ES-I3 (cell line): ENCODE measurements at regions not wholly inside any gene's neighbourhood (a gene's known extent, or its start where the extent isn't known, plus 50 kb on each side); places are given as distances from the start of the nearest gene placed in this dataset.
A peak's percentile ranks its signal among the peaks of the same experiment; 100 is the strongest.
"Not testable (repeated sequence)": the region's sequence is repeated elsewhere in the genome, so short reads cannot be mapped to it uniquely, and the experiment has no call there.

Experiments used
- H3K36me3 ChIP-seq: 2 replicates; pipeline ENCODE4 v1.6.1; 2013; ENCODE audit warnings: mild to moderate bottlenecking, low read length, control low read depth, moderate library complexity; ENCODE audit not compliant: insufficient read depth
- H3K4me1 ChIP-seq: 2 replicates; pipeline ENCODE4 v1.6.1; 2013; ENCODE audit warnings: mild to moderate bottlenecking, control low read depth, low read length; ENCODE audit not compliant: insufficient read depth
- H3K9ac ChIP-seq: 2 replicates; pipeline ENCODE4 v1.6.1; 2013; ENCODE audit warnings: low read depth, mild to moderate bottlenecking, low read length, moderate library complexity
- H3K9me3 ChIP-seq: 2 replicates; pipeline ENCODE4 v1.6.1; 2013; ENCODE audit warnings: mild to moderate bottlenecking, low read length, moderate library complexity; ENCODE audit not compliant: control insufficient read depth, insufficient read depth

DNA sequence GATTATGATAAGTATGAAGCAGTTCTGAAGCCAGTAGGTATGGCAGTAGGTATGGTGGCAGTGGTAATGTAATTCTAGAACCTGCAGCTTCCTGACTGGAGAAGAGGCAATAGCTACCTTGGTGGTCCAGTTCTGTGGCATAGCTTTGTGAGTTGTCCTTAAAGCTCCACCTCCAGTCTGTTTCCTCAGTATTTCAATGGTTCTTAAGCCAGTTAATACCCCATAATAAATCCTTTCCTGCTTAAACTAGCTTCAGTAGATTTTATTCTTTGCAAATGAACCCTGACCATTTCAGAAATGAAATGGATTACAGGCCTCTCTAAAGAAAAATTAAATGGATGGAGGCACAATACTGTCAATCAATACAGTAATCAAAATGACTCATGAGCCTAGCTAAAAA is 117.8 kb upstream of the KRAS start:
- Histone ChIP-seq H3K4me1 (peaks cover 5% of the 10 kb centered on the region; the same call in 1 of the 2 replicates), H3K9ac (no peak overlapping the region), H3K9me3 (no peaks in the 10 kb centered on the region), H3K36me3 (no peaks in the 10 kb centered on the region)

- Histone ChIP-seq H3K4me1 (peaks cover 5% of the 10 kb centered on the region; the same call in 1 of the 2 replicates), H3K9me3 (no peaks in the 10 kb centered on the region), H3K36me3 (no peaks in the 10 kb centered on the region), H3K9ac (no peak overlapping the region)
Measured at GRCh38 chr12:25366122-25366521, 115.4 kb upstream of the KRAS start.

- Histone ChIP-seq H3K36me3 (no peaks in the 10 kb centered on the region), H3K4me1 (peaks cover 5% of the 10 kb centered on the region; the same call in 1 of the 2 replicates), H3K9ac (no peak overlapping the region), H3K9me3 (no peaks in the 10 kb centered on the region)
Measured at GRCh38 chr12:25365340-25365730, 114.6 kb upstream of the KRAS start.

DNA sequence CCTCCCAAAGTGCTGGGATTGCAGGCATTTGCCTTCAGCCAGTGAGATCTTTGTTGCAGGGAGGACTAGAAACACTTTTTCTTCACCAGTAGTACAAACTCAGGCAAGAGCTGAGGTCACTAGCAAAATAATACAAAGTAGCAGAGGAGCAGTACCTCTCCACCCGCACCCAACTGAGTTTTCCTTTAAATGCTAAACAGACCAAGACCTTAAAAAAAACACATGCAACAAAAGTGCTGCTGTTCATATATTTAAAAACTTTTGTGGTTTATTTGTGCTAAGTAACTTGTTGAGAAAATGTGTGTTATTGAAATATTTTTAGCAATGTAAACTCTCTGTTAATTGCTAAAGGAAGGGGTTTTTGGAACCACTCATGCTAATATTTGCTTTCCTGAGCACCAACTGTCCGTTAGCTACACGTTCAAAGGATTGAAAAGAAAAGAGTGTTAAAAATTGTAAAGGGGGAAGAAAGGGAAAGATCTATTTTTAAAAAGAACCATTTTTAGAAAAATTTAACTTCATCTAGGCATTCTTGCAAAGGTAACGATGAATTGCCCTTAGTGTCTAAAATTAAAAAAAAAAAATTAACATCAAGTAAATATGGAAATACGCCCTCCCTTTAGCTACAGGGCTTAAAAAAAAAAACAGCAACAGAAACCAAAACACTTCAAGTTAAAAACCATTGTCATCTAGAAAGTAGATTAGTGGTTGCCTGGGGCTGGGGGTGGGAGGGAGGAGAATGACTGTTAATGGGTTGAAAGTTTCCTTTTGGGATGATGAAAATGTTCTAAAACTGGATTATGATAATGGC is 114.0 kb upstream of the KRAS start:
- H3K9me3 ChIP-seq = no peaks in the 10 kb centered on the region
- peak overlapping the region; percentile 15; the same call in 1 of the 2 replicates for H3K9ac ChIP-seq
- H3K36me3 ChIP-seq = no peaks in the 10 kb centered on the region
- H3K4me1 ChIP-seq = peaks cover 5% of the 10 kb centered on the region; the same call in 1 of the 2 replicates

GRCh38 chr12:25362646-25363045 is 111.9 kb upstream of the KRAS start:
- peaks cover 5% of the 10 kb centered on the region; the same call in 1 of the 2 replicates for H3K4me1 ChIP-seq
- H3K9me3 ChIP-seq = no peaks in the 10 kb centered on the region
- H3K9ac ChIP-seq = no peak overlapping the region
- no peaks in the 10 kb centered on the region for H3K36me3 ChIP-seq

GRCh38 chr12:25361511-25361910 is 110.8 kb upstream of the KRAS start:
- H3K9ac ChIP-seq = no peak overlapping the region
- H3K9me3 ChIP-seq = no peaks in the 10 kb centered on the region
- no peaks in the 10 kb centered on the region for H3K36me3 ChIP-seq

DNA sequence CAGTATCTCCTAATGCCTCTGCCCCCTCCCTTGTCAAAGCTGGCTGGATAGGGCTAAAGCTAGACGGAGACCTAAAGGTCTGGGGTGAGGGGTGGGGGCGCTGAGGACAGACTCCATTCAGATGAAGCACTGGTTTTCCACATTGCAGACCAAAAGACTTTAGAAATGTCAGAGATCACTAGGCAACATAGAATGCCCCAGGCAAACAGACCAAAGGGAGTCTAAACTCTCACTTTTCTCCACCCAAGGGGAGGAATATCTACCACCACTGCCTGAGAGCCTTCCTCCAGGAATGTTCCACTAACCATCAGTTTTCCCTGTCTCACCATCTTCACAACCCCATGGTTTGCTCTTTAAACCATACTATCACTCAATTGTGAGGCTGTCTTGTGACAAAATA is 106.9 kb upstream of the KRAS start:
- H3K9me3 ChIP-seq = no peaks in the 10 kb centered on the region; the same call in 1 of the 2 replicates
- no peaks in the 10 kb centered on the region for H3K36me3 ChIP-seq
- H3K9ac ChIP-seq = no peak overlapping the region
- H3K4me1 ChIP-seq = no peaks in the 10 kb centered on the region

More at GRCh38 chr12:25361511-25361910, 110.8 kb upstream of the KRAS start:
- peaks cover 5% of the 10 kb centered on the region; the same call in 1 of the 2 replicates for H3K4me1 ChIP-seq

DNA sequence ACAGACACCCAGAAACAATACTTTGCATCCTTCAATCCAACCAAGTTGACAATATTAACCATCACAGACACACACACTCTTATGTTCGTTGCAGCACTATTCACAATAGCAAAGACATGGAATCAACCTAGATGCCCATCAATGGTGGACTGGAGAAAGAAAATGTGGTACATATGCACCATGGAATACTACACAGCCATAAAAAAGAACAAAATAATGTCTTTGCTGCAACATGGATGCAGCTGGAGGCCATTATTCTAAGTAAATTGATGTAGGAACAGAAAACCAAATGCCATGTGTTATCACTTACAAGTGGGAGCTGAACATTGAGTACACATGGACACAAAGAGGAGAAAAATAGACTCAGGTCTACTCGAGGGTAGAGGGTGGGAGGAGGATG is 102.2 kb upstream of the KRAS start:
- H3K9me3 ChIP-seq, H3K4me1 ChIP-seq, H3K36me3 ChIP-seq, H3K9ac ChIP-seq: not testable (repeated sequence)

GRCh38 chr12:25352083-25352918 is 101.6 kb upstream of the KRAS start:
- Histone ChIP-seq H3K9me3 (no peaks in the 10 kb centered on the region; the same call in 1 of the 2 replicates), H3K4me1 (no peaks in the 10 kb centered on the region), H3K36me3 (no peaks in the 10 kb centered on the region), H3K9ac (no peak overlapping the region)

- H3K36me3 ChIP-seq = no peaks in the 10 kb centered on the region
- peaks cover 2% of the 10 kb centered on the region; the same call in 1 of the 2 replicates for H3K9me3 ChIP-seq
- no peaks in the 10 kb centered on the region for H3K4me1 ChIP-seq
- no peak overlapping the region for H3K9ac ChIP-seq
Measured at GRCh38 chr12:25348593-25348895, 97.8 kb upstream of the KRAS start.

GRCh38 chr12:25347716-25348592 is 97.2 kb upstream of the KRAS start:
- Histone ChIP-seq H3K9ac (no peak overlapping the region), H3K9me3 (peaks cover 2% of the 10 kb centered on the region; the same call in 1 of the 2 replicates), H3K4me1 (no peaks in the 10 kb centered on the region), H3K36me3 (no peaks in the 10 kb centered on the region)

DNA sequence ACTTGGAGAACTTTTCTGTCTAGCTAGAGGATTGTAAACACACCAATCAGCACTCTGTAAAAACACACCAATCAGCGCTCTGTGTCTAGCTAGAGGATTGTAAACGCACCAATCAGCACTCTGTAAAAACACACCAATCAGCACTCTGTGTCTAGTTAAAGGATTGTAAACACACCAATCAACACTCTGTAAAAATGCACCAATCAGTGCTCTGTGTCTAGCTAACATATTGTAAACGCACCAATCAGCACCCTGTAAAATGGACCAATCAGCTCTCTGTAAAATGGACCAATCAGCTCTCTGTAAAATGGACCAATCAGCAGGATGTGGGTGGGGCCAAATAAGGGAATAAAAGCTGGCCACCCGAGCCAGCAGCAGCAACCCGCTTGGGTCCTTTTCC is 91.1 kb upstream of the KRAS start:
- not testable (repeated sequence) for H3K4me1 ChIP-seq, H3K9ac ChIP-seq, H3K9me3 ChIP-seq, H3K36me3 ChIP-seq

DNA sequence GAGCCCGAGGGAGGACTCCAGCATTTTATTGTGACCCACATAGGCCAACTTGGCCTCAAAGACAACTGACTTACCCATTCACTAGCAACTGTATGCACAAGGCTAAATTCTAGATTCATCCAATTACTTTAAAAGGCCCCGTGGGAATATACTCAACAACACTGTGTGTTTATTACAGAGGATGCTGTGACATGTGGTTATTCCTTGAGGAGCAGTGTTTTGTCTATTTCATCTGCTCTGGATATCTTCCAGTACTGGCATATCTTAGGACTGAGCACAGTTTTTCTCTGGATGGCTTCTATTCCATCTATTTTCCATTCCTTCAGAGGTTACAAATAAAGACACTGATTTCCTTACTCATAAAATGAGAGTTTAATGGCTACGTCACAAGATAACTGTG is 87.2 kb upstream of the KRAS start:
- Histone ChIP-seq H3K4me1 (peaks cover 4% of the 10 kb centered on the region; the same call in 1 of the 2 replicates), H3K9me3 (no peaks in the 10 kb centered on the region; the same call in none of the 2 replicates), H3K9ac (no peak overlapping the region), H3K36me3 (no peaks in the 10 kb centered on the region)

DNA sequence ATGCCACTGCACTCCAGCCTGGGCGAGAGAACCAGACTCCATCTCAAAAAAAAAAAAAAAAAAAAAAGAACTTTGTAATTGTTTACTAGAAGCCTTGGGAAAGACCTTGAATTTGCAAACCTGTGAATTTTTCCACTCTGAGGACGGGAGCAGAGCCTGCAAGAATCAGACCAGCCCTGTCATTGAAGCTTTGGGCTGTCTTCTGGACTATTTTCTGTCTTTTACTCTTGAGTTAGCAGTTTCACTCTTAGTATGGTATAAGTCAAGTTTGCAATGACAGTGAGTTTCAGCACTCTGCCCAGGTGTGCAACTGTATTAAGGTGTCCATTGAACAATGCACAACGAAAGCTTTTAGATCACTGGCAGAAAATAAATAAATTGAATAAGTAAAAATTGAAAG is 81.4 kb upstream of the KRAS start:
- Histone ChIP-seq H3K9me3 (no peaks in the 10 kb centered on the region; the same call in 1 of the 2 replicates), H3K36me3 (no peaks in the 10 kb centered on the region), H3K9ac (no peak overlapping the region), H3K4me1 (peaks cover 13% of the 10 kb centered on the region; the same call in 1 of the 2 replicates)
